HUES6 (cell line): ENCODE measurements at regions not wholly inside any gene's neighbourhood (a gene's known extent, or its start where the extent isn't known, plus 50 kb on each side); places are given as distances from the start of the nearest gene placed in this dataset.

ENCODE experiments used
- H3K27ac ChIP-seq: 2 replicates; pipeline ENCODE4 v1.7.0; 2013; ENCODE audit warnings: low read depth, mild to moderate bottlenecking, low read length, inconsistent platforms
- H3K27me3 ChIP-seq: 2 replicates; pipeline ENCODE4 v1.6.1; 2013; ENCODE audit warnings: low read length; ENCODE audit not compliant: control insufficient read depth, insufficient read depth
- H3K36me3 ChIP-seq: 2 replicates; pipeline ENCODE4 v1.6.1; 2013; ENCODE audit warnings: low read length; ENCODE audit not compliant: control insufficient read depth, insufficient read depth
- H3K4me1 ChIP-seq: 2 replicates; pipeline ENCODE4 v1.6.1; 2013; ENCODE audit warnings: low read length; ENCODE audit not compliant: control insufficient read depth, insufficient read depth
- H3K4me3 ChIP-seq: 2 replicates; pipeline ENCODE4 v1.5.1; 2013; ENCODE audit warnings: low read depth, low read length
- H3K9ac ChIP-seq: one replicate; pipeline ENCODE4 v1.6.1; 2013; ENCODE audit warnings: mild to moderate bottlenecking, low read length
- H3K9me3 ChIP-seq: 2 replicates; pipeline ENCODE4 v1.6.1; 2013; ENCODE audit warnings: low read depth, low read length; ENCODE audit not compliant: control insufficient read depth, insufficient read depth

GRCh38 chr20:24064915-24065314, 76.3 kb upstream of the GGTLC1 start:
- no peak overlapping the region for H3K27ac ChIP-seq
- peaks cover 4% of the 10 kb centered on the region for H3K4me1 ChIP-seq
- no peak overlapping the region for H3K4me3 ChIP-seq
- no peak overlapping the region for H3K9ac ChIP-seq
- H3K36me3 ChIP-seq: no peaks in the 10 kb centered on the region
- H3K27me3 ChIP-seq: no peaks in the 10 kb centered on the region
- no peaks in the 10 kb centered on the region for H3K9me3 ChIP-seq

- Histone ChIP-seq H3K9ac (no peak overlapping the region), H3K4me3 (no peak overlapping the region), H3K36me3 (no peaks in the 10 kb centered on the region), H3K27ac (no peak overlapping the region), H3K27me3 (no peaks in the 10 kb centered on the region), H3K4me1 (peaks cover 4% of the 10 kb centered on the region), H3K9me3 (no peaks in the 10 kb centered on the region)
Measured at GRCh38 chr20:24064092-24064491, 75.5 kb upstream of the GGTLC1 start.

GRCh38 chr20:24063100-24063499, 74.5 kb upstream of the GGTLC1 start:
- no peaks in the 10 kb centered on the region for H3K36me3 ChIP-seq
- no peak overlapping the region for H3K9ac ChIP-seq
- H3K4me3 ChIP-seq: no peak overlapping the region
- H3K4me1 ChIP-seq: peaks cover 4% of the 10 kb centered on the region
- H3K27me3 ChIP-seq: no peaks in the 10 kb centered on the region
- no peaks in the 10 kb centered on the region for H3K9me3 ChIP-seq
- H3K27ac ChIP-seq: no peak overlapping the region

- H3K9me3 ChIP-seq: no peaks in the 10 kb centered on the region
- H3K27ac ChIP-seq: no peak overlapping the region
- no peak overlapping the region for H3K9ac ChIP-seq
- H3K4me3 ChIP-seq: no peak overlapping the region
- no peaks in the 10 kb centered on the region for H3K36me3 ChIP-seq
- H3K4me1 ChIP-seq: peaks cover under 1% of the 10 kb centered on the region
- H3K27me3 ChIP-seq: no peaks in the 10 kb centered on the region
Measured at GRCh38 chr20:24060851-24061590, 72.4 kb upstream of the GGTLC1 start.

- Histone ChIP-seq H3K9ac (no peak overlapping the region), H3K9me3 (no peaks in the 10 kb centered on the region), H3K4me1 (no peaks in the 10 kb centered on the region), H3K36me3 (no peaks in the 10 kb centered on the region), H3K4me3 (no peak overlapping the region), H3K27ac (no peak overlapping the region), H3K27me3 (no peaks in the 10 kb centered on the region)
Measured at GRCh38 chr20:24059174-24059573, 70.6 kb upstream of the GGTLC1 start.

GRCh38 chr20:24056491-24056890, 67.9 kb upstream of the GGTLC1 start:
- Histone ChIP-seq H3K27me3 (no peaks in the 10 kb centered on the region), H3K36me3 (no peaks in the 10 kb centered on the region), H3K4me3 (no peak overlapping the region), H3K4me1 (no peaks in the 10 kb centered on the region), H3K27ac (no peak overlapping the region), H3K9me3 (no peaks in the 10 kb centered on the region), H3K9ac (no peak overlapping the region)

GRCh38 chr20:24052599-24053275, 64.2 kb upstream of the GGTLC1 start:
- H3K9ac ChIP-seq: no peak overlapping the region
- H3K4me3 ChIP-seq: no peak overlapping the region
- no peaks in the 10 kb centered on the region for H3K36me3 ChIP-seq

GRCh38 chr20:24051160-24051559, 62.6 kb upstream of the GGTLC1 start:
- H3K4me3 ChIP-seq: no peak overlapping the region
- no peaks in the 10 kb centered on the region for H3K9me3 ChIP-seq

More at GRCh38 chr20:24052599-24053275, 64.2 kb upstream of the GGTLC1 start:
- H3K4me1 ChIP-seq: no peaks in the 10 kb centered on the region
- H3K27me3 ChIP-seq: no peaks in the 10 kb centered on the region
- no peak overlapping the region for H3K27ac ChIP-seq
- no peaks in the 10 kb centered on the region for H3K9me3 ChIP-seq

GRCh38 chr20:24050119-24050518, 61.5 kb upstream of the GGTLC1 start:
- H3K27me3 ChIP-seq: no peaks in the 10 kb centered on the region
- no peaks in the 10 kb centered on the region for H3K9me3 ChIP-seq
- H3K4me3 ChIP-seq: no peak overlapping the region
- H3K27ac ChIP-seq: no peak overlapping the region
- no peak overlapping the region for H3K9ac ChIP-seq
- H3K4me1 ChIP-seq: no peaks in the 10 kb centered on the region
- no peaks in the 10 kb centered on the region for H3K36me3 ChIP-seq

More at GRCh38 chr20:24051160-24051559, 62.6 kb upstream of the GGTLC1 start:
- no peaks in the 10 kb centered on the region for H3K4me1 ChIP-seq
- no peaks in the 10 kb centered on the region for H3K36me3 ChIP-seq
- no peak overlapping the region for H3K27ac ChIP-seq
- H3K9ac ChIP-seq: no peak overlapping the region
- no peaks in the 10 kb centered on the region for H3K27me3 ChIP-seq

GRCh38 chr20:24049081-24049480, 60.5 kb upstream of the GGTLC1 start:
- Histone ChIP-seq H3K4me3 (no peak overlapping the region), H3K9me3 (no peaks in the 10 kb centered on the region), H3K36me3 (no peaks in the 10 kb centered on the region), H3K27ac (no peak overlapping the region), H3K9ac (no peak overlapping the region), H3K27me3 (no peaks in the 10 kb centered on the region), H3K4me1 (no peaks in the 10 kb centered on the region)

- Histone ChIP-seq H3K9me3 (no peaks in the 10 kb centered on the region), H3K4me1 (no peaks in the 10 kb centered on the region), H3K9ac (no peak overlapping the region), H3K4me3 (no peak overlapping the region), H3K36me3 (no peaks in the 10 kb centered on the region), H3K27ac (no peak overlapping the region), H3K27me3 (no peaks in the 10 kb centered on the region)
Measured at GRCh38 chr20:24048024-24048611, 59.5 kb upstream of the GGTLC1 start.
